BE2C (cell line): ENCODE measurements at regions not wholly inside any gene's neighbourhood (a gene's known extent, or its start where the extent isn't known, plus 50 kb on each side); places are given as distances from the start of the nearest gene placed in this dataset.
A peak's percentile ranks its signal among the peaks of the same experiment; 100 is the strongest.

ENCODE experiments used
- DNase-seq: peaks from one replicate; pipeline ENCODE4 v3.0.0-alpha.2; 2020
- H3K27me3 ChIP-seq: fragments of 250-450 bp; sonication (Bioruptor Pico); 2 replicates; pipeline ENCODE4 v1.5.1; 2020; ENCODE audit warnings: mild to moderate bottlenecking
- H3K36me3 ChIP-seq: fragments of 250-450 bp; sonication (Bioruptor Pico); 2 replicates; pipeline ENCODE4 v1.5.1; 2020; ENCODE audit warnings: mild to moderate bottlenecking
- H3K4me1 ChIP-seq: fragments of 250-450 bp; sonication (Bioruptor Pico); 2 replicates; pipeline ENCODE4 v1.5.1; 2020
- H3K4me3 ChIP-seq: 2 replicates; pipeline ENCODE4 v1.5.1; 2011; ENCODE audit warnings: low read depth, low read length
- H3K9me3 ChIP-seq: fragments of 250-450 bp; sonication (Bioruptor Pico); 2 replicates; pipeline ENCODE4 v1.5.1; 2020
- TF ChIP-seq, protein P1 (sequence below): IDR thresholded peaks from 2 replicates; pipeline ENCODE4 v1.5.1; 2012; ENCODE audit warnings: mild to moderate bottlenecking, low read depth, low read length

DNA sequence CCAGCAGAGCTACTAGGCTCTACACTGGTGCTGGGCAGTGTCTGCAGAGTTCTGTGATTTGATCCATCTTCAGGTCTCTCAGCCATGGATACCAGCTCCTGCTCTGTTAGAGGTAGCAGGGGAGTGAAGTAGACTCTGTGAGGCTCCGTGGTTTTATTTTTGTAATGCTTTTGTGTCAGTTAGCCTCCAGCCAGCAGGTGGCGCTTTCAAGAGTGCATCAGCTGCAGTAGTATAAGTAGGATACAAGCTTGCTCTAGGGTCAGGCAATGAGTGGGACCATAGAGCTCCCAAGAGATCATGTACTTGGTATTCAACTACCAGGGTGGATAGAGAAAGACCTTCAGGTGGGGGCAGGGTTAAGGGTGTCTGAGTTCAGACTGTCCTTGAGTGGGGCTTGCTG lies 362.5 kb upstream of the TRAM1L1 start:
- DNase-seq: peak; percentile 37
- Histone ChIP-seq H3K4me1 (no peaks in the 10 kb centered on the region), H3K36me3 (no peaks in the 10 kb centered on the region), H3K9me3 (no peaks in the 10 kb centered on the region), H3K27me3 (no peaks in the 10 kb centered on the region), H3K4me3 (no peak overlapping the region)
- TF ChIP-seq, protein P1, sequence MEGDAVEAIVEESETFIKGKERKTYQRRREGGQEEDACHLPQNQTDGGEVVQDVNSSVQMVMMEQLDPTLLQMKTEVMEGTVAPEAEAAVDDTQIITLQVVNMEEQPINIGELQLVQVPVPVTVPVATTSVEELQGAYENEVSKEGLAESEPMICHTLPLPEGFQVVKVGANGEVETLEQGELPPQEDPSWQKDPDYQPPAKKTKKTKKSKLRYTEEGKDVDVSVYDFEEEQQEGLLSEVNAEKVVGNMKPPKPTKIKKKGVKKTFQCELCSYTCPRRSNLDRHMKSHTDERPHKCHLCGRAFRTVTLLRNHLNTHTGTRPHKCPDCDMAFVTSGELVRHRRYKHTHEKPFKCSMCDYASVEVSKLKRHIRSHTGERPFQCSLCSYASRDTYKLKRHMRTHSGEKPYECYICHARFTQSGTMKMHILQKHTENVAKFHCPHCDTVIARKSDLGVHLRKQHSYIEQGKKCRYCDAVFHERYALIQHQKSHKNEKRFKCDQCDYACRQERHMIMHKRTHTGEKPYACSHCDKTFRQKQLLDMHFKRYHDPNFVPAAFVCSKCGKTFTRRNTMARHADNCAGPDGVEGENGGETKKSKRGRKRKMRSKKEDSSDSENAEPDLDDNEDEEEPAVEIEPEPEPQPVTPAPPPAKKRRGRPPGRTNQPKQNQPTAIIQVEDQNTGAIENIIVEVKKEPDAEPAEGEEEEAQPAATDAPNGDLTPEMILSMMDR: peak; percentile 51

DNA sequence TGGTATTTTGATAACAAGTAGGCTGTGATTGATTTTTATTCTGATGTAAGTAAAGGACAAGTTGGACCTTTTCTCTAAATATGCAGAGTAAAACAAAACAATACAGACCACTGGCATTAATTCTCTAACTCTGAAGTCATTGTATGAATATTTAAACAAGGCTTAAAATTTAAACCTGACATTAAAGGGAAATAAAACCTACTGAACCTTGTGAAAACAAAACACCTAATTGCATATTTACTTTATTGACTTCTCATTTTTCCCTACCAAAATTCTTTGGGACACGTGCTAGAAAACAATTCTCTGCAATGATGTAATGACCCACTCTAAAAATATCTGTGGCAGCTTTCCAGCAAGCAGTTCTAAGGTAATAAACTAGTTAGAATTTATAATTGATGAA lies 369.7 kb upstream of the TRAM1L1 start:
- Histone ChIP-seq H3K4me1 (peaks cover 9% of the 10 kb centered on the region), H3K9me3 (no peaks in the 10 kb centered on the region), H3K27me3 (no peaks in the 10 kb centered on the region), H3K36me3 (no peaks in the 10 kb centered on the region), H3K4me3 (no peak overlapping the region)
- TF ChIP-seq, protein P1: no peak
- no peak for DNase-seq

DNA sequence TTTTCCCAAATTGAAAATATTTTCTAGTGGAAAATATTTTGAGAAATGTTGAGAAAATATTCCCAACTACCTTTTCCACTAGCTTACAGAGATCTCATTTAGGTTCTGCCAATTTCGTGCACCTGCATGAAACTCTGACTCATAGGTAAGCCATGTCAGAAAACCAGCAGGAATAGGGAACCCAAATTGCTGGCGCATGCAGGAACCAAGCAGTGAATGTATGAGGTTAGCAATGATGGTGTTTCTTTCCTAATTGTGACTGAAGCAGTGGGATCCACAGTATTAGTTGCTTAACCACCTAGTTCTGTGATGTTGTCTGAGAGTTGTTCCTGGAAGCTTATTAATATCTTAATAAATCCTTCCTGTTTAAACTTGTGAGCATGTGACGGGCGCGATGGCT lies 381.0 kb upstream of the TRAM1L1 start:
- no peaks in the 10 kb centered on the region; the same call in 1 of the 2 replicates for H3K4me1 ChIP-seq
- no peaks in the 10 kb centered on the region for H3K9me3 ChIP-seq
- TF ChIP-seq, protein P1: no peak
- no peaks in the 10 kb centered on the region for H3K27me3 ChIP-seq
- H3K4me3 ChIP-seq: no peak overlapping the region
- no peaks in the 10 kb centered on the region for H3K36me3 ChIP-seq
- no peak for DNase-seq

DNA sequence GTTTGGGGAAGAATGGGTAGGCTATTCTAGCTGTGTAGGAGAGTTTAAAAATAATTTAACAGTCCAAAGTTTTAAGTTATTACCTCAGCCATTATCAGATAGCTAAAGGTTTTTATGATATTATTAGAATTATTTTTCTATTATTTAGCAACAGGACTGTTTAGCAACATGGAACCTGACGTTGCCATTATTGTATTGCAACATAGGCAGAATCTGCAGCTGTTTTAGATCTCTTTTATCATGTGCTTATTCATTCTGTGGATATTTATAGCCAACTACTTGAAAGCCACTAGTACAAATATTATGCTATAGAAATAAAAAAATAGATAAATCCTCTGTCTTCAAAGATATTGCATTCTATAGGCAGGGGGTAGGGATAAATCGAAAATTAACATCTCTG lies 382.0 kb upstream of the TRAM1L1 start:
- Histone ChIP-seq H3K36me3 (no peaks in the 10 kb centered on the region), H3K27me3 (no peaks in the 10 kb centered on the region), H3K9me3 (no peaks in the 10 kb centered on the region), H3K4me1 (no peaks in the 10 kb centered on the region; the same call in 1 of the 2 replicates), H3K4me3 (no peak overlapping the region)
- TF ChIP-seq, protein P1: no peak
- DNase-seq: no peak

DNA sequence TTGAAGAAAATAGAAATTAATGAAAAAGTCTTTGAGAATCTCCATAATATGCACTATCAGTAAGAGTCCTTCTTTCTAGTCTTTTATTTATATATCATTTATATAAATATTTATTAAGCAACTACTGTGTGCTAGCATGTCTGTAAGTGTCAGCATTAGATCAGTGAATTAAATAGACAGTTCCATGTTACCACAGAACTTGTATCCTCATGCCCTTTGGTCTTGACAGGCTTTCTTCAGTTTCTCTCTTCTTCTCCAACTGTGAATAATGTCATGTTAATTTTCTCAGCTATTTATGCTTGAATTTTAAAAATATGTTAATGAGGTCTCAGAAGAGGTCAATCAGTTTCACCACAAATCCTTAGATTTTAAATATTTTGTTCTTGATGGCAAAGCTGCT lies 389.6 kb upstream of the TRAM1L1 start:
- no peak for DNase-seq
- TF ChIP-seq, protein P1: no peak
- no peak overlapping the region for H3K4me3 ChIP-seq
- H3K4me1 ChIP-seq: peaks cover 11% of the 10 kb centered on the region
- no peaks in the 10 kb centered on the region for H3K9me3 ChIP-seq
- no peaks in the 10 kb centered on the region for H3K36me3 ChIP-seq
- no peaks in the 10 kb centered on the region for H3K27me3 ChIP-seq

DNA sequence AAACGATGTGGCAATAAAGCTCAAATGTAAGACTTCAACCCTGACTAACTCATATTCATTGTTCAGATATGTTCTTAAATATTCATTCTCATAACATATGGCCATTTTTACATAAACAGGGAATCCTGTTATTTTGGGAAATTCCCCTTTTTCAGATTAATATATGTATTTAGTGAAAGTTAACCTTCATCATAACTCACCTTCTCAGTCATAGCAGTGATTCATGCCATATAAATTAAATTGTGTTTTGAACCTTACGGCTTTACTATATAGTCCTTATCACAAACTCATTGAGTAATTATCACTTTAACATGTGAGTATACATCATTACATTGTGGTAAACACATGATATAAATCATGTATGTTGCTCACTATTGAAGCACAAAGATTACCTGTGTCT lies 392.5 kb upstream of the TRAM1L1 start:
- no peak for DNase-seq
- TF ChIP-seq, protein P1: no peak
- Histone ChIP-seq H3K9me3 (no peaks in the 10 kb centered on the region), H3K27me3 (no peaks in the 10 kb centered on the region), H3K36me3 (no peaks in the 10 kb centered on the region), H3K4me1 (peaks cover 12% of the 10 kb centered on the region), H3K4me3 (no peak overlapping the region)
